ENCODE measurements at regions not wholly inside any gene's neighbourhood (a gene's known extent, or its start where the extent isn't known, plus 50 kb on each side); places are given as distances from the start of the nearest gene placed in this dataset.

- Histone ChIP-seq H3K27ac (no peak overlapping the region), H3K9me3 (no peaks in the 10 kb centered on the region), H3K4me1 (no peaks in the 10 kb centered on the region), H3K36me3 (replicated peaks in 1 of 2; ENCODE audit: insufficient read depth in 1 of 2, low read depth in 2 of 2) (no peaks in the 10 kb centered on the region), H3K27me3 (no peaks in the 10 kb centered on the region), H3K4me3 (no peak overlapping the region)
- intact Hi-C loops (cut with DNase I) = no loop called here
- DNase-seq (no peak), ATAC-seq (no peak)
- no peak for TF ChIP-seq CTCF (IDR thresholded peaks at IDR 0.05)
- no peak for TF ChIP-seq POLR2A (IDR thresholded peaks at IDR 0.05)
- WGBS, 2 donors = 17 to 18% methylated on average over 2 of the region's 2 CpGs
Observed at GRCh38 chr3:166118049-166118448, 280.8 kb upstream of the BCHE start.

- TF ChIP-seq CTCF (IDR thresholded peaks at IDR 0.05) = no peak
- no peak for TF ChIP-seq POLR2A (IDR thresholded peaks at IDR 0.05)
- intact Hi-C loops (cut with DNase I) = no loop called here
- H3K4me1 ChIP-seq = no peaks in the 10 kb centered on the region
- ATAC-seq (no peak), DNase-seq (no peak)
- no peaks in the 10 kb centered on the region for H3K9me3 ChIP-seq
- no peak overlapping the region for H3K4me3 ChIP-seq
- H3K27ac ChIP-seq = no peak overlapping the region
- no peaks in the 10 kb centered on the region for H3K36me3 ChIP-seq (replicated peaks in 1 of 2; ENCODE audit: insufficient read depth in 1 of 2, low read depth in 2 of 2)
- no peaks in the 10 kb centered on the region for H3K27me3 ChIP-seq
Observed at GRCh38 chr3:166114448-166114847, 277.2 kb upstream of the BCHE start.

- Histone ChIP-seq H3K4me1 (no peaks in the 10 kb centered on the region), H3K9me3 (no peaks in the 10 kb centered on the region), H3K27me3 (no peaks in the 10 kb centered on the region), H3K27ac (no peak overlapping the region), H3K4me3 (no peak overlapping the region), H3K36me3 (replicated peaks in 1 of 2; ENCODE audit: insufficient read depth in 1 of 2, low read depth in 2 of 2) (no peaks in the 10 kb centered on the region)
- intact Hi-C loops (cut with DNase I) = no loop called here
- ATAC-seq (no peak), DNase-seq (no peak)
- TF ChIP-seq CTCF (IDR thresholded peaks at IDR 0.05) = no peak
- TF ChIP-seq POLR2A (IDR thresholded peaks at IDR 0.05) = no peak
- 80 to 88% methylated on average over 2 of the region's 2 CpGs for WGBS, 2 donors
Observed at GRCh38 chr3:166111562-166111961, 274.3 kb upstream of the BCHE start.

GRCh38 chr3:166110102-166110501 is 272.9 kb upstream of the BCHE start:
- intact Hi-C loops (cut with DNase I) = no loop called here
- Histone ChIP-seq H3K36me3 (replicated peaks in 1 of 2; ENCODE audit: insufficient read depth in 1 of 2, low read depth in 2 of 2) (no peaks in the 10 kb centered on the region), H3K27me3 (no peaks in the 10 kb centered on the region), H3K4me3 (no peak overlapping the region), H3K27ac (no peak overlapping the region), H3K4me1 (no peaks in the 10 kb centered on the region), H3K9me3 (no peaks in the 10 kb centered on the region)
- TF ChIP-seq POLR2A (IDR thresholded peaks at IDR 0.05) (no peak), CTCF (IDR thresholded peaks at IDR 0.05) (no peak)
- 61 to 76% methylated on average over 3 of the region's 3 CpGs for WGBS, 2 donors
- DNase-seq (no peak), ATAC-seq (no peak)

- no peaks in the 10 kb centered on the region for H3K4me1 ChIP-seq
- TF ChIP-seq CTCF (IDR thresholded peaks at IDR 0.05) (no peak), POLR2A (IDR thresholded peaks at IDR 0.05) (no peak)
- no peaks in the 10 kb centered on the region for H3K9me3 ChIP-seq
- DNase-seq (no peak), ATAC-seq (no peak)
- intact Hi-C loops (cut with DNase I) = no loop called here
- H3K4me3 ChIP-seq = no peak overlapping the region
- no peaks in the 10 kb centered on the region for H3K36me3 ChIP-seq (replicated peaks in 1 of 2; ENCODE audit: insufficient read depth in 1 of 2, low read depth in 2 of 2)
- no peaks in the 10 kb centered on the region for H3K27me3 ChIP-seq
- H3K27ac ChIP-seq = no peak overlapping the region
Observed at GRCh38 chr3:166104938-166105337, 267.7 kb upstream of the BCHE start.

Data from body of pancreas (tissue), 4 donors.